DND-41 (cell line): ENCODE measurements at regions not wholly inside any gene's neighbourhood (a gene's known extent, or its start where the extent isn't known, plus 50 kb on each side); places are given as distances from the start of the nearest gene placed in this dataset.

Experiments used
- CTCF ChIP-seq: IDR thresholded peaks from 2 replicates; pipeline ENCODE4 v1.5.1; 2012; ENCODE audit warnings: borderline replicate concordance, low read length, moderate library complexity, mild to moderate bottlenecking; ENCODE audit not compliant: poor library complexity, severe bottlenecking; ENCODE audit errors: extremely low read depth
- EZH2 ChIP-seq: IDR thresholded peaks from 3 replicates; pipeline ENCODE4 v1.6.1; 2012; ENCODE audit warnings: borderline replicate concordance, low read depth, mild to moderate bottlenecking, moderate library complexity, low read length, inconsistent platforms; ENCODE audit not compliant: severe bottlenecking

- no peak for TF ChIP-seq EZH2
- TF ChIP-seq CTCF, result no peak
Observed at GRCh38 chr11:21909145-21909544, 283.7 kb upstream of the ANO5 start.
